ENCODE measurements at regions not wholly inside any gene's neighbourhood (a gene's known extent, or its start where the extent isn't known, plus 50 kb on each side); places are given as distances from the start of the nearest gene placed in this dataset.

DNA sequence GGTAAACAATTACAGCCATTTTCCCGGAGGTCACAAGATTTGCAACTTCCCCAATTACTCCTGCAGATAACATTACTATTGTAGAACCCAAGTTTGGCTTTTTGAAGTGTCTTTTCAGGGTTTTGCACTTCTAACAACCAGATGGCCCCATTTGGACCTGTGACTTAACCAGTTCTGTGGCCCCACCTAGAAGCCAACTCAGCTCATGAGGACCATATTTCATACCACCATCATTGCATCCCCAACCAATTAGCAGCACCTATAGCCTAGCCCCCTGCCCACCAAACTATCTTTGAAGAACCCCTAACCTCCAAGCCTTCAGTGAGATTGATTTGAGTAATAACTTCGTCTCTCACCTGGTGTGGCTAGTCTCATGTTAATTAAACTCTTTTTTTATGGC, 51.3 kb upstream of the WDR11 start:
- H3K4me3 ChIP-seq (ENCODE audit: control insufficient read depth in 2 of 3, extremely low read depth in 1 of 3, insufficient read depth in 2 of 3, low read depth in 1 of 3, low read length in 3 of 3) = no peak overlapping the region
- dilution Hi-C loops (cut with MboI; ENCODE audit: extremely low pct_ligation_motif_present, low sequenced_read_pairs) = no loop called here
- no peaks in the 10 kb centered on the region for H3K27me3 ChIP-seq (ENCODE audit: control insufficient read depth, extremely low read depth, insufficient read depth, low read length)
- no peaks in the 10 kb centered on the region for H3K36me3 ChIP-seq (ENCODE audit: control insufficient read depth in 2 of 2, extremely low read depth in 1 of 2, insufficient read depth in 2 of 2, low read length in 2 of 2)
- H3K9ac ChIP-seq (ENCODE audit: control insufficient read depth, extremely low read depth, insufficient read depth, low read length) = no peak overlapping the region
- FAIRE-seq (no peak), DNase-seq (ENCODE audit: low read depth, low spot score) (no peak)
- no peaks in the 10 kb centered on the region for H3K9me3 ChIP-seq (ENCODE audit: control insufficient read depth, low read depth, low read length)
- H3K79me2 ChIP-seq (ENCODE audit: control insufficient read depth, insufficient read depth, low read length) = no peaks in the 10 kb centered on the region
- TF ChIP-seq, protein P1, sequence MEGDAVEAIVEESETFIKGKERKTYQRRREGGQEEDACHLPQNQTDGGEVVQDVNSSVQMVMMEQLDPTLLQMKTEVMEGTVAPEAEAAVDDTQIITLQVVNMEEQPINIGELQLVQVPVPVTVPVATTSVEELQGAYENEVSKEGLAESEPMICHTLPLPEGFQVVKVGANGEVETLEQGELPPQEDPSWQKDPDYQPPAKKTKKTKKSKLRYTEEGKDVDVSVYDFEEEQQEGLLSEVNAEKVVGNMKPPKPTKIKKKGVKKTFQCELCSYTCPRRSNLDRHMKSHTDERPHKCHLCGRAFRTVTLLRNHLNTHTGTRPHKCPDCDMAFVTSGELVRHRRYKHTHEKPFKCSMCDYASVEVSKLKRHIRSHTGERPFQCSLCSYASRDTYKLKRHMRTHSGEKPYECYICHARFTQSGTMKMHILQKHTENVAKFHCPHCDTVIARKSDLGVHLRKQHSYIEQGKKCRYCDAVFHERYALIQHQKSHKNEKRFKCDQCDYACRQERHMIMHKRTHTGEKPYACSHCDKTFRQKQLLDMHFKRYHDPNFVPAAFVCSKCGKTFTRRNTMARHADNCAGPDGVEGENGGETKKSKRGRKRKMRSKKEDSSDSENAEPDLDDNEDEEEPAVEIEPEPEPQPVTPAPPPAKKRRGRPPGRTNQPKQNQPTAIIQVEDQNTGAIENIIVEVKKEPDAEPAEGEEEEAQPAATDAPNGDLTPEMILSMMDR (optimal IDR thresholded peaks at IDR 0.05 in 1 of 3, IDR thresholded peaks at IDR 0.05 in 1 of 3, conservative IDR thresholded peaks at IDR 0.05 in 1 of 3; ENCODE audit: extremely low read depth in 1 of 3, insufficient read depth in 2 of 3, low read length in 3 of 3) = no peak
- no peak for TF ChIP-seq EZH2 (IDR thresholded peaks at IDR 0.05; ENCODE audit: low read length)
- no peak overlapping the region for H3K4me2 ChIP-seq (ENCODE audit: control insufficient read depth, extremely low read depth, insufficient read depth, low read depth, low read length)
- no peaks in the 10 kb centered on the region for H3K9me1 ChIP-seq (ENCODE audit: control insufficient read depth, extremely low read depth, insufficient read depth, low read length)
- H3K27ac ChIP-seq (ENCODE audit: control insufficient read depth, insufficient read depth, low read length) = no peak overlapping the region
- H3K4me1 ChIP-seq (ENCODE audit: control insufficient read depth, extremely low read depth, insufficient read depth, low read length) = no peaks in the 10 kb centered on the region
- H2AFZ ChIP-seq (ENCODE audit: control insufficient read depth, low read length) = no peak overlapping the region
- no peaks in the 10 kb centered on the region for H4K20me1 ChIP-seq (ENCODE audit: control insufficient read depth, extremely low read depth, insufficient read depth, low read length)

DNA sequence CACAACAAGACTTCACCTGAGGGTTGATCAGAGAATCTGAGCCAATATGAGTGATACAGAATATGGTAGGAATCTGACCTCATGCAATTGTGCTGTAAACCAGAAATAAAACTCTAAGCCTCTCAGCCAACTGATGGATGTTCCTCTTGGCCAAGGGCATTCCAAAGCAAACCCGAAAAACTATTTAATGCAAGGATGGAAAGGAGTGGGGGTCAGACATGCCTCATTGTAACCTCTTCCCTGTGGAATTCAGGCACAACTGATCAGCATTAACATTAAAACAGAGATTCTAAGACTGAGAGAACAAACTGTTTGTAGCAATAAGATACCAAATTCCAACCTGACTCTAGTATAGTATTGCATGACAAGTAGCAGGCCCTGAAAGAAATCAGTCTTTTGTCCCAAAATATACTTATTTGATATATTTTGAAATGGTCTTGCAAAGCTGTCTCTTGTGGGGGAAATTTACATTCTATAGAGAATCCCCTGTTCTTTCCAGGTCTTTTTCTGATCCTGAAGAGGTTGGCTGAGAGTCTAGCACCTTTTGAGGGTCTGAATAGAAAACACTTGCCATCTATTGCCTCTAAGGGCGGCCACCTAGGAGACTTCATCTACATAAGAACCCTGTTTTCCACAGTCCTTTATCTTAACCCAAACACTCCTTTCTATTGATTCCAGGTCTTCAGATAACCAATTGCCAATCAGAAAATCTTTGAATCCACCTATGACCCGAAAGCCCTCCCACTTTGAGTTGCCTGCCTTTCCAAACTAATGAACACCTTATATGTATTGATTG, 50.4 kb upstream of the WDR11 start:
- Histone ChIP-seq H3K4me2 (ENCODE audit: control insufficient read depth, extremely low read depth, insufficient read depth, low read depth, low read length) (no peak overlapping the region), H3K36me3 (ENCODE audit: control insufficient read depth in 2 of 2, extremely low read depth in 1 of 2, insufficient read depth in 2 of 2, low read length in 2 of 2) (no peaks in the 10 kb centered on the region), H3K9ac (ENCODE audit: control insufficient read depth, extremely low read depth, insufficient read depth, low read length) (no peak overlapping the region), H3K27ac (ENCODE audit: control insufficient read depth, insufficient read depth, low read length) (no peak overlapping the region), H3K79me2 (ENCODE audit: control insufficient read depth, insufficient read depth, low read length) (no peaks in the 10 kb centered on the region), H3K9me3 (ENCODE audit: control insufficient read depth, low read depth, low read length) (no peaks in the 10 kb centered on the region), H3K27me3 (ENCODE audit: control insufficient read depth, extremely low read depth, insufficient read depth, low read length) (no peaks in the 10 kb centered on the region), H3K4me1 (ENCODE audit: control insufficient read depth, extremely low read depth, insufficient read depth, low read length) (no peaks in the 10 kb centered on the region), H2AFZ (ENCODE audit: control insufficient read depth, low read length) (no peak overlapping the region), H3K4me3 (ENCODE audit: control insufficient read depth in 2 of 3, extremely low read depth in 1 of 3, insufficient read depth in 2 of 3, low read depth in 1 of 3, low read length in 3 of 3) (no peak overlapping the region), H3K9me1 (ENCODE audit: control insufficient read depth, extremely low read depth, insufficient read depth, low read length) (no peaks in the 10 kb centered on the region), H4K20me1 (ENCODE audit: control insufficient read depth, extremely low read depth, insufficient read depth, low read length) (no peaks in the 10 kb centered on the region)
- no peak for TF ChIP-seq EZH2 (IDR thresholded peaks at IDR 0.05; ENCODE audit: low read length)
- TF ChIP-seq, protein P1 (optimal IDR thresholded peaks at IDR 0.05 in 1 of 3, IDR thresholded peaks at IDR 0.05 in 1 of 3, conservative IDR thresholded peaks at IDR 0.05 in 1 of 3; ENCODE audit: extremely low read depth in 1 of 3, insufficient read depth in 2 of 3, low read length in 3 of 3) = no peak
- DNase-seq (ENCODE audit: low read depth, low spot score) = no peak
- dilution Hi-C loops (cut with MboI; ENCODE audit: extremely low pct_ligation_motif_present, low sequenced_read_pairs) = no loop called here
- FAIRE-seq = no peak
